ENCODE measurements at regions not wholly inside any gene's neighbourhood (a gene's known extent, or its start where the extent isn't known, plus 50 kb on each side); places are given as distances from the start of the nearest gene placed in this dataset.

DNA sequence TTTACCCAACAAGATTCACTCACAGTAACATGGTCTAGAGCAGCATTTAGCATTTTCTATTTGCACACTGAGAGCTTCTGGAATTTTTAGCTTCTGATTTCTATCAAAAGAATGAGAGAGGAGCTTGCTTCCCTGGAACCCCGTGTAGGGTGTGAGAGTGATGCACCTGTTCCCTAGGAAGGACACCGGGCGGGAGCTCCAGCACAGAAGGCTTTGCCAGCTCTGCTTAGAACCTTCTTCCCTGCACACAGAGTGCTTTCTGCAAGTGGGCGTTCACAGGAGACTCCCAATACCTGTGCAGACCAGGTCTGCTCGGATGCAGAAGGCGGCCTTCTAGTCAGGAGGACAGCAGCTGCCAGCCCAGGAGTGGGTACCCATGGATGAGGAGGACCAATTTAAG lies 217.3 kb downstream of the TBXT start:
- no peaks in the 10 kb centered on the region for H3K9me3 Mint-ChIP-seq (ENCODE audit: low read depth)
- no peak for DNase-seq (ENCODE audit: low spot score, unreplicated experiment)
- no peak for TF ChIP-seq CTCF (IDR thresholded peaks at IDR 0.05; ENCODE audit: unreplicated experiment)
- H3K4me3 Mint-ChIP-seq (ENCODE audit: low read depth) = no peak overlapping the region
- H3K4me1 Mint-ChIP-seq (ENCODE audit: low read depth) = no peaks in the 10 kb centered on the region
- peaks cover 21% of the 10 kb centered on the region for H3K27me3 Mint-ChIP-seq
- no peak overlapping the region for H3K27ac Mint-ChIP-seq
- no peaks in the 10 kb centered on the region for H3K36me3 Mint-ChIP-seq (ENCODE audit: insufficient read depth)

DNA sequence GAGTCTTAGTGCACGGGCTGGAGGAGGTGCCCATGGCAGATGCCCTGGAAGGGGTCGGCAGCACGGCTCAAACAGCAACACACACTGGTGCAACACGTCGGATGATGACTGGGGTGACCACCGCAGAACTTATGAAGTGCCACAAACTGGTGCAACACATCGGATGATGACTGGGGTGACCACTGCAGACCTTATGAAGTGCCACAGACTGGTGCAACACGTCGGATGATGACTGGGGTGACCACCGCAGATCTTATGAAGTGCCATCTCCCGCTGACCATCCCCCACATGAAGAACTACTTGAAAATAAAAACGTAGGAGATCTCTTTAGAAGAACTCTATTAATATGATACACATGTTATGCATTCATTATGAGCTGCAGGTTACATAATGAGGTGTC lies 218.3 kb downstream of the TBXT start:
- Mint-ChIP-seq H3K36me3 (ENCODE audit: insufficient read depth) (no peaks in the 10 kb centered on the region), H3K4me1 (ENCODE audit: low read depth) (no peaks in the 10 kb centered on the region)

GRCh38 chr6:165944002-165944466 lies 223.6 kb downstream of the TBXT start:
- no peak overlapping the region for H3K27ac Mint-ChIP-seq
- peaks cover 3% of the 10 kb centered on the region for H3K27me3 Mint-ChIP-seq
- no peak for DNase-seq (ENCODE audit: low spot score, unreplicated experiment)
- H3K9me3 Mint-ChIP-seq (ENCODE audit: low read depth) = no peaks in the 10 kb centered on the region
- TF ChIP-seq CTCF (IDR thresholded peaks at IDR 0.05; ENCODE audit: unreplicated experiment) = no peak
- H3K36me3 Mint-ChIP-seq (ENCODE audit: insufficient read depth) = no peaks in the 10 kb centered on the region
- H3K4me3 Mint-ChIP-seq (ENCODE audit: low read depth) = no peak overlapping the region
- H3K4me1 Mint-ChIP-seq (ENCODE audit: low read depth) = no peaks in the 10 kb centered on the region

More for the DNA sequence above, 218.3 kb downstream of the TBXT start:
- no peak for DNase-seq (ENCODE audit: low spot score, unreplicated experiment)
- H3K4me3 Mint-ChIP-seq (ENCODE audit: low read depth) = no peak overlapping the region
- H3K27me3 Mint-ChIP-seq = peaks cover 19% of the 10 kb centered on the region
- H3K27ac Mint-ChIP-seq = no peak overlapping the region
- H3K9me3 Mint-ChIP-seq (ENCODE audit: low read depth) = no peaks in the 10 kb centered on the region
- no peak for TF ChIP-seq CTCF (IDR thresholded peaks at IDR 0.05; ENCODE audit: unreplicated experiment)

DNA sequence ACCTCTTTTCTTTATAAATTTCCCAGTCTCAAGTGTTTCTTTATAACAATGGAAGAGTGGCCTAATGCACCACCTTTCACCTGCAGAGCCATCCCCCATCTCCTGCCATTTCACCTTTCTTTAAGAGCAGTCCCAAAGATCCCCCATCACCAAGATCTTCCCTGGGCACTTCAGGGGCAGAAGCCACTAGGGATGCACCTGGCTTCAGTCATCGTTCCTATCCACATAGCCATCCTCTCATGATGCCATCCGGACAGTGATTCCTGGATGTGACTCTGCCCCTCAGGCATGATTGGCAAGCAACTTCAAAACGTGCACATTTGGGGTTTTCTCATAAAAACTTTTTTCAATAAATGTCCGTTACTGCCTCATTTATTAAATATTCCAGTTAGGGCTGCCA lies 225.9 kb downstream of the TBXT start:
- H3K27me3 Mint-ChIP-seq = peaks cover 7% of the 10 kb centered on the region
- DNase-seq (ENCODE audit: low spot score, unreplicated experiment) = no peak
- H3K4me1 Mint-ChIP-seq (ENCODE audit: low read depth) = peaks cover 6% of the 10 kb centered on the region
- no peak for TF ChIP-seq CTCF (IDR thresholded peaks at IDR 0.05; ENCODE audit: unreplicated experiment)
- H3K27ac Mint-ChIP-seq = no peak overlapping the region
- H3K4me3 Mint-ChIP-seq (ENCODE audit: low read depth) = no peak overlapping the region
- no peaks in the 10 kb centered on the region for H3K36me3 Mint-ChIP-seq (ENCODE audit: insufficient read depth)
- no peaks in the 10 kb centered on the region for H3K9me3 Mint-ChIP-seq (ENCODE audit: low read depth)

- Mint-ChIP-seq H3K36me3 (ENCODE audit: insufficient read depth) (no peaks in the 10 kb centered on the region), H3K27me3 (peaks cover 9% of the 10 kb centered on the region), H3K9me3 (ENCODE audit: low read depth) (no peaks in the 10 kb centered on the region), H3K4me1 (ENCODE audit: low read depth) (peaks cover 6% of the 10 kb centered on the region), H3K27ac (no peak overlapping the region), H3K4me3 (ENCODE audit: low read depth) (no peak overlapping the region)
- DNase-seq (ENCODE audit: low spot score, unreplicated experiment) = no peak
- no peak for TF ChIP-seq CTCF (IDR thresholded peaks at IDR 0.05; ENCODE audit: unreplicated experiment)
Observed at GRCh38 chr6:165941249-165941775, 226.3 kb downstream of the TBXT start.
